IPS-20b (cell line): ENCODE measurements at regions not wholly inside any gene's neighbourhood (a gene's known extent, or its start where the extent isn't known, plus 50 kb on each side); places are given as distances from the start of the nearest gene placed in this dataset.
"Not testable (repeated sequence)": the region's sequence is repeated elsewhere in the genome, so short reads cannot be mapped to it uniquely, and the experiment has no call there.

ENCODE experiments used
- H3K27ac ChIP-seq: one replicate; pipeline ENCODE4 v1.5.1; 2013; ENCODE audit warnings: low read length
- H3K27me3 ChIP-seq: 2 replicates; pipeline ENCODE4 v1.6.1; 2013; ENCODE audit warnings: mild to moderate bottlenecking, low read length, inconsistent platforms; ENCODE audit not compliant: insufficient read depth
- H3K36me3 ChIP-seq: 2 replicates; pipeline ENCODE4 v1.6.1; 2013; ENCODE audit warnings: low read depth, mild to moderate bottlenecking, inconsistent platforms, low read length, moderate library complexity; ENCODE audit not compliant: insufficient read depth
- H3K4me1 ChIP-seq: 2 replicates; pipeline ENCODE4 v1.6.1; 2013; ENCODE audit warnings: mild to moderate bottlenecking, control low read depth, inconsistent platforms, low read length, moderate library complexity; ENCODE audit not compliant: insufficient read depth
- H3K4me3 ChIP-seq: 2 replicates; pipeline ENCODE4 v1.5.1; 2013; ENCODE audit warnings: mild to moderate bottlenecking, low read length, inconsistent platforms
- H3K9ac ChIP-seq: 2 replicates; pipeline ENCODE4 v1.6.1; 2013; ENCODE audit warnings: low read depth, mild to moderate bottlenecking, inconsistent platforms, low read length, moderate library complexity
- H3K9me3 ChIP-seq: 2 replicates; pipeline ENCODE4 v1.6.1; 2013; ENCODE audit warnings: mild to moderate bottlenecking, low read depth, low read length, inconsistent platforms; ENCODE audit not compliant: insufficient read depth

GRCh38 chr5:42168091-42168670 lies 243.1 kb downstream of the FBXO4 start:
- no peak overlapping the region for H3K27ac ChIP-seq
- no peaks in the 10 kb centered on the region for H3K27me3 ChIP-seq
- no peaks in the 10 kb centered on the region for H3K4me1 ChIP-seq
- H3K9ac ChIP-seq, result no peak overlapping the region
- no peak overlapping the region for H3K4me3 ChIP-seq
- no peaks in the 10 kb centered on the region for H3K36me3 ChIP-seq
- H3K9me3 ChIP-seq, result no peaks in the 10 kb centered on the region

DNA sequence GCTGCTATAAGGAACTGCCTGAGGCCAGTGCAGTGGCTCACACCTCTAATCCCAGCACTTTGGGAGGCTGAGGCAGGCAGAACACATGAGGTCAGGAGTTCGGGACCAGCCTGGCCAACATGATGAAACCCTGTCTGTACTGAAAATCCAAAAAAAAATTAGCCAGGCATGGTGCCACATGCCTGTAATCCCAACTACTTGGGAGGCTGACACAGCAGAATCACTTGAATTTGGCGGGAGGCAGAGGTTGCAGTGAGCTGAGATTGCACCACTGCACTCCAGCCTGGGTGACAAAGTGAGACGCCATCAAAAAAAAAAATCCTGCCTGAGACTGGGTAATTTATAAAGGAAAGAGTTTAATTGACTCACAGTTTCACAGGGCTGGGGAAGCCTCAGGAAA lies 247.1 kb upstream of the GHR start:
- not testable (repeated sequence) for H3K36me3 ChIP-seq, H3K27me3 ChIP-seq, H3K4me1 ChIP-seq, H3K4me3 ChIP-seq, H3K9ac ChIP-seq, H3K27ac ChIP-seq
- peaks cover 21% of the 10 kb centered on the region for H3K9me3 ChIP-seq

- H3K27me3 ChIP-seq, H3K4me1 ChIP-seq, H3K9ac ChIP-seq, H3K4me3 ChIP-seq, H3K27ac ChIP-seq, H3K36me3 ChIP-seq: not testable (repeated sequence)
- H3K9me3 ChIP-seq, result peaks cover 21% of the 10 kb centered on the region
Observed at GRCh38 chr5:42179843-42180242, 243.4 kb upstream of the GHR start.

DNA sequence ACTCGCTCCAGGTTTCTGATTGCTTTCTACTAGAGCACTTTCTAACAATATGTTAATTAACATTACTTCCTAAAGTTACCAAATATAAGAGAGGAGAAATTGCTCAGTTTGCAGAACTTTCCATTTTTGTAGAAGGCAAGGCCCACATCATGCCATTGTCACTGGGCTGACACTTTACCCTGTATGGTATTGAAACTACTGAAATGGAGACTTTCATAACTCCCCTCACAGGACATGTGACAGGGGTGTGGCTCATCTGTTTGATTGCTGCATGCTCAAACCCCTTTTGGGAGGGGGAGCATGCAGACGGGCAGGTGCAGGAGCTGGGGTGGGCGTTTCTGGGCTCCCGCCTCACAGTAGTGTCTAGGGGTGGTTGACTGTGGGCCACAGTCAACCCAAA lies 206.3 kb upstream of the GHR start:
- Histone ChIP-seq H3K27ac (no peak overlapping the region), H3K9me3 (no peaks in the 10 kb centered on the region), H3K27me3 (no peaks in the 10 kb centered on the region), H3K4me3 (no peak overlapping the region), H3K4me1 (no peaks in the 10 kb centered on the region), H3K36me3 (no peaks in the 10 kb centered on the region), H3K9ac (no peak overlapping the region)

DNA sequence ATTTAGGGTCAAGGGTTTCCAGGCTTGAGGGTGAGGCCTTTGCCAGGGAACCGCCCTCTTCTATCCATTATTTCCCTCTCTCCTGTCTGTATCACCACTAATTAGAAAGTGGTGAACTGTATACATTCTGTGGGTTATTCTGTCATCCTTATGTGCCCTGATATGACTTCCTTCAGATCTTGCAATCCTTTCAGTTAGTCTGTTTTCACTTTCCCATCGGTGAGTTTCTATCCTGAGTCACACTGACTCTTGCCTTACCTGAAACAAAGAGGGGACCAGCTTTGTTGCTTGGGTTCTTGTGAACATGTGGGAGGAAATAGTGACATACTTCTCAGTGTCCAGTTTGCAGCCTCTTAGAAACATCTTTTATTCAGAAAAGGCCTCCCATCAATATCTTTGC lies 205.4 kb upstream of the GHR start:
- H3K36me3 ChIP-seq, result no peaks in the 10 kb centered on the region
- H3K27me3 ChIP-seq, result no peaks in the 10 kb centered on the region
- no peaks in the 10 kb centered on the region for H3K9me3 ChIP-seq
- H3K9ac ChIP-seq, result no peak overlapping the region
- H3K4me3 ChIP-seq, result no peak overlapping the region
- no peak overlapping the region for H3K27ac ChIP-seq
- H3K4me1 ChIP-seq, result no peaks in the 10 kb centered on the region

DNA sequence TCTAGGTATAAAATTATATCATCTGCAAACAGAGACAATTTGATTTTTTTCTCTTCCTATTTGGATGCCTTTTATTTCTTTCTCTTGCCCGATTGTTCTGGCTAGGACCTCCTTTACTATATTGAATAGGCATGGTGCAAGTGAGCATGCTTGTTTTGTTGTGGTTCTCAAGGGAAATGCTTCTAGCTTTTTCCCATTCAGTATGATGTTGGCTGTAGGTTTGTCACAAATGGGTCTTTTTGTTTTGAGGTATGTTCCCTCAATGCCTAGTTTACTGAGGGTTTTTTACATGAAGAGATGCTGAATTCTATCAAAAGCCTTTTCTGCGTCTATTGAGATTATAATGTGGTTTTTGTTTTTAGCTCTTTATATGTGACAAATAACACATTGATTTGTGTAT lies 198.2 kb upstream of the GHR start:
- Histone ChIP-seq H3K9ac (no peak overlapping the region), H3K36me3 (no peaks in the 10 kb centered on the region), H3K27ac (no peak overlapping the region)

GRCh38 chr5:42228279-42228678 lies 195.0 kb upstream of the GHR start:
- Histone ChIP-seq H3K4me1 (peaks cover 13% of the 10 kb centered on the region; the same call in 1 of the 2 replicates), H3K9ac (no peak overlapping the region), H3K27me3 (no peaks in the 10 kb centered on the region), H3K36me3 (no peaks in the 10 kb centered on the region), H3K27ac (no peak overlapping the region), H3K4me3 (no peak overlapping the region), H3K9me3 (no peaks in the 10 kb centered on the region)

More for the DNA sequence above, 198.2 kb upstream of the GHR start:
- H3K4me1 ChIP-seq, result peaks cover 13% of the 10 kb centered on the region; the same call in 1 of the 2 replicates
- H3K4me3 ChIP-seq, result no peak overlapping the region
- no peaks in the 10 kb centered on the region for H3K27me3 ChIP-seq
- no peaks in the 10 kb centered on the region for H3K9me3 ChIP-seq

DNA sequence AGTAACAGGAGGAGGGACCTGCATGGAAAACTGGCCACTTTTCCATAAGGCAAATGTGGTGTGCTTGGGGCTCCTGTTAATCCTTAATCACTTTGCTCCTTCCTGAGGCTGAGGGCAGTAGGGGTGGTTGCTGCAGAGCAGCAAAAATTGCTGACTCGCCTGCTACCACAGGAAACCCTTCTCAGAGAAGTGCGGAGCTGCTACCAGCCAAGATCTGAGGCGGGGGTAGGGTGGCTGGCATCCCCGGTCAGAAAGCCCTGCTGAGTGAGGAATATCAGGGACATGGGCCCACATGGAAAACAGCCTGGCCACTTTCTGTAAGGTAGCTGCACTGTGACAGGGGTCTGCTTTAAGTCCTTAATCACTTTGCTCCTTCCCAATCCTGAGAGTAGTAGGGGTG lies 192.4 kb upstream of the GHR start:
- H3K9ac ChIP-seq, result no peak overlapping the region
- peaks cover 6% of the 10 kb centered on the region; the same call in 1 of the 2 replicates for H3K4me1 ChIP-seq
- no peak overlapping the region for H3K4me3 ChIP-seq
- H3K9me3 ChIP-seq, result no peaks in the 10 kb centered on the region
- H3K27ac ChIP-seq, result no peak overlapping the region
- H3K36me3 ChIP-seq, result no peaks in the 10 kb centered on the region
- no peaks in the 10 kb centered on the region for H3K27me3 ChIP-seq

DNA sequence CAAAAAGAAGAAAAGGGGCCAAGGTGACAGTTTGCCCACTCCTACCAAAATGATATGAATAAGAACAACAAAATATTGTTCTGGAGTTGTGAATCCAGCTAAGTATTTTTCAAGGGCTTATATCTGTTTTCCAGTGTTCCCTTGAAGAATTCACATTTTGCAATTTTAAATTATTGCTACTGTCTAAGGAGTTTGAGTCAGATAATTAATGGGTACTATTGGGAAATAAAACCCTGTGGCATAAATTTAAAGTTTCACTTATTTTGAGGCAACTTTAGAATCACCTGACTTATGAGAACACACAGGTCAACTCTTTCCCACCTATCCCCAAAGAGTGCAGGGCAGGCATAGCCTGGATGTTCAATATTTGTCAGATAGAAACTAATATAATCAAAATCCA lies 188.0 kb upstream of the GHR start:
- no peaks in the 10 kb centered on the region for H3K4me1 ChIP-seq
- H3K9me3 ChIP-seq, result no peaks in the 10 kb centered on the region
- H3K9ac ChIP-seq, result no peak overlapping the region
- no peaks in the 10 kb centered on the region for H3K36me3 ChIP-seq
- H3K27me3 ChIP-seq, result no peaks in the 10 kb centered on the region
- H3K27ac ChIP-seq, result no peak overlapping the region
- no peak overlapping the region for H3K4me3 ChIP-seq

DNA sequence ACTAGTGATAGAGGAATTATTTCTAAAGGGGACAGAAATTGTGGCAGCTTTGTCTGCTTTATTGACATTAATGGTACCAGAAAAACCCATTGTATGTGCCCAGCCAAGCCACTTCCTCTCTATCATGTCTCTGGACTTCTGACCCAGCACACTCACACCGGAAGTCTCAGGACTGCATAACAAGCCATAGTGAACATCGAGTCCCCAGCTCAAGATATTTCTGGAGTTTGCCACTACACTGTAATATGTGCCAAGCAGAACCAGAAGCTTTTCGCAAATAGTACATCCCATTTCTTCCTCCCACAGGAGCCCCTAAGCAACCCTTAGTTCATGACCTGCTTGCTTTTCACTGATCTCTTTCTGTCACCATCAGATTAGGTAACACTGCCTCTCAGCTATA lies 187.4 kb upstream of the GHR start:
- H3K27ac ChIP-seq, result no peak overlapping the region
- H3K9ac ChIP-seq, result no peak overlapping the region
- no peaks in the 10 kb centered on the region for H3K4me1 ChIP-seq
- no peak overlapping the region for H3K4me3 ChIP-seq
- no peaks in the 10 kb centered on the region for H3K36me3 ChIP-seq
- no peaks in the 10 kb centered on the region for H3K27me3 ChIP-seq
- no peaks in the 10 kb centered on the region for H3K9me3 ChIP-seq

DNA sequence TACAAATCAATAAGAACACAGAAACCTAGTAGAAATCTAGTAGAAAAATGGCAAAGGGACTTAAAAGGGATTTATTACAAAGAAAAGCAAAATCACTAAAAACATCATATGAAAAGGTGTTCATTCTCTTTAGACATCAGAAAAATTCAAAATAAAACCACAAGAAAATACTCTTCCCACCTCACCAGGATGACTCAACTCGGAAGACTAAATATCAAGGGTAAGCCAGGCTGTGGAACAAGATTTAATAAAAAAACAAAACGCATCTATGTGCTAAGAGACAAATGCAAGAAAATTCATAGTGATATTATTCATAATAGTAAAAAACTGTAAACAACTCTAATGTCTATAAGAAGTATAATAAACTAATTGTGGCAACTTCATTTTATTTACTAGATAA lies 181.6 kb upstream of the GHR start:
- H3K9ac ChIP-seq, result no peak overlapping the region

DNA sequence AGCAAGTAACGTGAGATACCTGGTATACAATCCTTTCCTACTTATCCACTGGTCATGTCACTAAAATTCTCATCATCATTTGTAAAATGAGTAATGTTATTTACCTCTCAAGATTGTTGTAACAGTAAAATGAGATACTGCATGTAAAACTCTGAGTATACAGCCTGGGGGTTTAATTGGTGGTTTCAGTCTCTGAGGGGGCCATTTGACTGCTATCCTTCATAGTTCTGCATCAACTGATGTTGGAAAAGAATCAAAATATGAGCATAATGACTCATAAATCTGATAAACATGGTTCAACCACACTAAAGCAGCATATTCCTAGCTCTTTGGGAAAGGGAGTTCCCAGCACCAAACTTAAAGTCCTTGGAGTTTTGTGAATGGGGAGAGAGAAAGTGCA lies 181.0 kb upstream of the GHR start:
- H3K27me3 ChIP-seq, result no peaks in the 10 kb centered on the region

More for the DNA sequence above, 181.6 kb upstream of the GHR start:
- no peaks in the 10 kb centered on the region for H3K27me3 ChIP-seq
- peaks cover 1% of the 10 kb centered on the region; the same call in 1 of the 2 replicates for H3K9me3 ChIP-seq
- no peaks in the 10 kb centered on the region for H3K4me1 ChIP-seq
- H3K4me3 ChIP-seq, result no peak overlapping the region
- H3K27ac ChIP-seq, result no peak overlapping the region
- H3K36me3 ChIP-seq, result no peaks in the 10 kb centered on the region

More for the DNA sequence above, 181.0 kb upstream of the GHR start:
- H3K4me3 ChIP-seq, result no peak overlapping the region
- no peaks in the 10 kb centered on the region for H3K36me3 ChIP-seq
- no peaks in the 10 kb centered on the region for H3K4me1 ChIP-seq
- no peak overlapping the region for H3K9ac ChIP-seq
- H3K27ac ChIP-seq, result no peak overlapping the region
- H3K9me3 ChIP-seq, result peaks cover 7% of the 10 kb centered on the region; the same call in 1 of the 2 replicates
